HG02588 (cell line): ENCODE measurements at regions not wholly inside any gene's neighbourhood (a gene's known extent, or its start where the extent isn't known, plus 50 kb on each side); places are given as distances from the start of the nearest gene placed in this dataset.
"Not testable (repeated sequence)": the region's sequence is repeated elsewhere in the genome, so short reads cannot be mapped to it uniquely, and the experiment has no call there.

Source experiments
- ATAC-seq: cut with Tn5 transposase; IDR thresholded peaks from one replicate; pipeline ENCODE4 v1.9.1; 2021; ENCODE audit warnings: mild to moderate bottlenecking, moderate library complexity; ENCODE audit not compliant: unreplicated experiment

- ATAC-seq, result no peak
Measured at GRCh38 chr7:148507787-148508186, 82.8 kb upstream of the C7orf33 start.

- ATAC-seq, result no peak
Measured at GRCh38 chr7:148514236-148514635, 76.3 kb upstream of the C7orf33 start.

- ATAC-seq, result no peak
Measured at GRCh38 chr7:148515237-148515636, 75.3 kb upstream of the C7orf33 start.

- no peak for ATAC-seq
Measured at GRCh38 chr7:148515728-148516695, 74.6 kb upstream of the C7orf33 start.

- not testable (repeated sequence) for ATAC-seq
Measured at GRCh38 chr7:148519386-148519785, 71.2 kb upstream of the C7orf33 start.

DNA sequence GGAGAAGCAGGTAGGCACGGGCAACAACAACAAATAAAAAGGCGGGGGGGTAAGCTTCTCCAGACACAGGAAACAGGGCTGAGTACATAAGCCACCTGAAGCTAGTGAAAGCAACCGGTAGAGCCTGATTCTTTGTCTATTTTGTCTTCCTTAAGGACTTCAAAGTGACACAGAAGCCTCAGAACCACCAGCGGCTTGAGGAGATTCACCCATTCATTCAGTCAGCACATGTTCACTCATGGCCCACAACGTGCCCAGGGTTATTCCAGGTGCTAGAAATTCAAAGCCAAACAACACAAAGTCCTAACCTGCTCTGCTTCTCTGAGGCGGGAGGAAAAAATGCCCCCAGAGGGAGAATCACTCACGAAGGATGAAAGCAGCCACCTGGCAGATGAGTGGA is 69.3 kb upstream of the C7orf33 start:
- no peak for ATAC-seq

- no peak for ATAC-seq
Measured at GRCh38 chr7:148523550-148523949, 67.0 kb upstream of the C7orf33 start.

DNA sequence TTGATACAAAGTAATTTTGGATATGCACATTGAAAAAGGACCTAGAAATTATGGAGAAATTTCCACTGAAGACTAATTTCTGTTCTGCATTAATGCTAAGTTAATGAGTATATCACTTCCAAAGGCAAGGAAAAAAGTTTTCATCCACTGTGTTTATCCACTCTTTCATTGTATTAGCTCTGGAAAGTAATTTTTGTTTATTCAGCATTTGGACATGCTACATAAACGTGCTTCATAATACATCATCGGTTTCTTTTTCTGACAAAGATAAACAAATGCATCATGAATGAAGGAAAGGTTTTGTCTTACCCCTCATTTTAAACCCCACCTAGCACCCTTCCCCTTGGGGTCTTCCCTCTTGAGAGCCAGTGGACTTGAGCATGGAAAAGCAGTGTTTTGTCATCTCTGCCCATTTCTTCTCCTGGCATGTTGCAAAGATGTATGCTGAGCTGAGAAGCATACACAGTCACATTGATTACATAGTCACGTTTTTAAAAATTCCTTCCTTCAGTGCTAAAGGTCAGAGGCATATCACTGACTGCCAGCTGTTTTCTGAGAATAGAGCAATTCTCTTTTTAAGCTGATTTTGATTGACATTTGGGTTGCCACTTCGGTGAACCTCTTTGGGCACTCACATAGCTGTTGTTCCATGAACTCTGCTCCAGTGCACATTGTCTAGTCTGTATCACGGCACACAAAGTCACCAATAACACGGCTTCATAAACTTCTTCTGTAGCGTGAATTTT is 65.9 kb upstream of the C7orf33 start:
- ATAC-seq, result no peak

DNA sequence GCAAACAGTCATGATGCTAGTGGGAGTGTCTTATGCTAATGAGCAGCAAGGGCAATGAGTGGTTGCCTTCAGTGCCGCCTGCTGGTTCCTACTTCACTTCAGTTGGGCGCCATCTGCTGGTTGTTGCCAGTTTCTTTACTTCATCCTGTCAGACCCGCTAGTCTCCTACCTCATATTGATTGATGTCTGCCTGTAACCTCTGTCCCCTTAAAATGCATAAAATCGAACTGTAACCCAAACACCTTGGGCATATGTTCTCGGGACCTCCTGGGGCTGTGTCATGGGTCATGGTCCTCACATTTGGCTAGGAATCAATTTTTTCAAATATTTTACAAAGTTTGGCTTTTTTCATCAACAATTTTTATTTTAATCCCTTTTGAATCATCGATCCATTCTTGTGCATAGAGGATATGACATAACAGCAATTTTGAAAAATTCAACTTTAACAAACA is 62.8 kb upstream of the C7orf33 start:
- ATAC-seq, result peak; percentile 97

DNA sequence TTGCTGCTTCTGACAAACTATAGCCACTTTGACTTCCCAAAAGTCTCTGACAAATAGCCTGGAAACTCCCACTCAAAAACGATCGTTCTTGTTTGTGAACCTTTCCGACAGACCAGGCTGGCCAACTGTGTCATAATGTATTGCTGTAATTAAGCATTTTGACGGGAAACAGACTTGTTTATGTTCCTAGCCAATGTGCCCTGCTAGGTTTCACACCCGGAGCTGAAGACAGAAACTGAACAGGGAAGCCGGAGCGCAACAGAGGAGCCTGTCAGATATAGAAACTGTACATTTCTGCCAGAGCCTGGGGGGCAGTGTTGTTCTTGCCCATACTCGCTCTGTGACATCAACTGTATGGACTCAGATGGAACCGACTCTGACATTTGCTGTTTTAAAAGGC is 55.3 kb upstream of the C7orf33 start:
- peak; percentile 70 for ATAC-seq

DNA sequence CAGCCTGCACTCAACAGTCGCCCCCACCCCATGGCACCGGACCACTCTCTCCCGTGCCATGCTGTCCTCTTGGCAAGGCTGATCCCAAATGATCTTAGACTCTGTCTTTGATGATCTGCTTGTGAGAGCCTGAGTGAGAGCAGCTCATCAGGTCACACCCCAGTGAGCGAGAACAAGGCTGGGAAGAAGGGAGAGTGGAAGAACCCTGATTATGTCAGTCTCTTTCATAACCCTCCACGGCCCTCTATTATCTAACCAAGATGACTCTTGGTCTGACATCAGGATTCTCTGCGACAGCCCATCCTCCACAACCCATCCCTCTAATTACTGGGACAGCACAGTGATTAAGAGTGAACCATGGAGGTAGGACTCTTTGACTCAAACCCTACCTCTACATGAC is 53.1 kb upstream of the C7orf33 start:
- no peak for ATAC-seq

DNA sequence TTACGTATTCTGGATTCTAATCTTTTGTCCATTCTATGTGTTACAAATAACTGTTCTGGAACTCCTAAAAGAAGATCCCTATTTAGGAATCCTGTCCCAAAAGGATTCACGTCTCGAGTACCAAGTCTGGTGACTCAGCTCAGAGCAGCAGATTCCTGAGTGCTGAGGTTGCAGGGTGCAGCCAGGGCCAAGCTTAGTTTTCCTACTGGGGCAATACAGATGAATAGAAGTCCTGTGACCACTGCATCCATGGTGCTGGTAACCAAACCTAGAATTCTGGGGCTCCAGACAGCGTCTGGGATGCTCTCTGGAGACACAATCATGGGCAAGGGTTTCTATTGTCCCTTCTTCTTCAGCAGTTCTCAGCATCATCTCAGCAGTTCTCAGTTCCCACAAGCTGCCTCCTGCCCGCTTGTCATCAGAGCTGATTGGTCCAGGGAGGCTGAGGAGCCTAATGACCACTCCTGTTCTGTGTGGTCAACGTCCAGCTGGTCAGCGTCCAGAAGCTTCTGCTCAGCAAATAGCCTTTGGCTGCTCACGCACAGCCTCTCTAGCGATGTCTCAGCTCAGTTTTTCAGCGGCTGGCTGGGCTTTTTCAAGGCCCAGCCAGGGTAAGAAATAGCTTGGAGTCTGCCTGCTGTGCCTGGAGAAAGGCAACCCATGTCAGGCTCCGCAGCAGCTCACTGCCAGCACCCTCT is 50.4 kb upstream of the C7orf33 start:
- no peak for ATAC-seq
